ENCODE measurements at regions not wholly inside any gene's neighbourhood (a gene's known extent, or its start where the extent isn't known, plus 50 kb on each side); places are given as distances from the start of the nearest gene placed in this dataset.

GRCh38 chr5:103851091-103851490 lies 288.5 kb upstream of the NUDT12 start:
- no peaks in the 10 kb centered on the region for H3F3A ChIP-seq (ENCODE audit: insufficient read depth, low read length)
- H2AFZ ChIP-seq (ENCODE audit: low read length): no peak overlapping the region

GRCh38 chr5:103849934-103850333 lies 287.3 kb upstream of the NUDT12 start:
- H3K9ac ChIP-seq (ENCODE audit: low read length): no peak overlapping the region
- no peaks in the 10 kb centered on the region for H4K20me1 ChIP-seq (ENCODE audit: insufficient read depth, low read length)
- no peaks in the 10 kb centered on the region for H3K9me2 ChIP-seq (ENCODE audit: low read depth, low read length)
- no peaks in the 10 kb centered on the region for H3K27me3 ChIP-seq (ENCODE audit: insufficient read depth, low read length)
- H2AFZ ChIP-seq (ENCODE audit: low read length): no peak overlapping the region
- H3K4me1 ChIP-seq (ENCODE audit: insufficient read depth, low read length, severe bottlenecking): no peaks in the 10 kb centered on the region
- no peak overlapping the region for H3K27ac ChIP-seq (ENCODE audit: low read depth, low read length, poor library complexity, severe bottlenecking)
- no peaks in the 10 kb centered on the region for H3K9me3 ChIP-seq (ENCODE audit: low read length)
- no peak overlapping the region for H3K4me3 ChIP-seq (ENCODE audit: low read depth, low read length, poor library complexity, severe bottlenecking)
- H3K4me2 ChIP-seq (ENCODE audit: low read length): no peak overlapping the region
- TF ChIP-seq EZH2 (IDR thresholded peaks at IDR 0.05; ENCODE audit: borderline replicate concordance, low read length) (no peak), CTCF (IDR thresholded peaks at IDR 0.05; ENCODE audit: low read length) (no peak)
- H3F3A ChIP-seq (ENCODE audit: insufficient read depth, low read length): no peaks in the 10 kb centered on the region
- H3K36me3 ChIP-seq (ENCODE audit: insufficient read depth, low read length): no peaks in the 10 kb centered on the region
- H3K79me2 ChIP-seq (ENCODE audit: insufficient read depth, low read length): no peaks in the 10 kb centered on the region

More at GRCh38 chr5:103851091-103851490, 288.5 kb upstream of the NUDT12 start:
- Histone ChIP-seq H3K27ac (ENCODE audit: low read depth, low read length, poor library complexity, severe bottlenecking) (no peak overlapping the region), H3K4me1 (ENCODE audit: insufficient read depth, low read length, severe bottlenecking) (no peaks in the 10 kb centered on the region), H3K4me3 (ENCODE audit: low read depth, low read length, poor library complexity, severe bottlenecking) (no peak overlapping the region), H3K9me3 (ENCODE audit: low read length) (no peaks in the 10 kb centered on the region), H4K20me1 (ENCODE audit: insufficient read depth, low read length) (no peaks in the 10 kb centered on the region), H3K79me2 (ENCODE audit: insufficient read depth, low read length) (no peaks in the 10 kb centered on the region), H3K9me2 (ENCODE audit: low read depth, low read length) (no peaks in the 10 kb centered on the region), H3K9ac (ENCODE audit: low read length) (no peak overlapping the region), H3K36me3 (ENCODE audit: insufficient read depth, low read length) (no peaks in the 10 kb centered on the region), H3K27me3 (ENCODE audit: insufficient read depth, low read length) (no peaks in the 10 kb centered on the region), H3K4me2 (ENCODE audit: low read length) (no peak overlapping the region)
- TF ChIP-seq EZH2 (IDR thresholded peaks at IDR 0.05; ENCODE audit: borderline replicate concordance, low read length): no peak
- TF ChIP-seq CTCF (IDR thresholded peaks at IDR 0.05; ENCODE audit: low read length): no peak

- Histone ChIP-seq H3K4me3 (ENCODE audit: low read depth, low read length, poor library complexity, severe bottlenecking) (no peak overlapping the region), H3K9ac (ENCODE audit: low read length) (no peak overlapping the region), H3K79me2 (ENCODE audit: insufficient read depth, low read length) (no peaks in the 10 kb centered on the region), H3K9me2 (ENCODE audit: low read depth, low read length) (no peaks in the 10 kb centered on the region), H4K20me1 (ENCODE audit: insufficient read depth, low read length) (no peaks in the 10 kb centered on the region), H3K27ac (ENCODE audit: low read depth, low read length, poor library complexity, severe bottlenecking) (no peak overlapping the region), H3K4me2 (ENCODE audit: low read length) (no peak overlapping the region), H3K36me3 (ENCODE audit: insufficient read depth, low read length) (no peaks in the 10 kb centered on the region), H3K4me1 (ENCODE audit: insufficient read depth, low read length, severe bottlenecking) (no peaks in the 10 kb centered on the region), H3F3A (ENCODE audit: insufficient read depth, low read length) (no peaks in the 10 kb centered on the region), H2AFZ (ENCODE audit: low read length) (no peak overlapping the region), H3K9me3 (ENCODE audit: low read length) (no peaks in the 10 kb centered on the region), H3K27me3 (ENCODE audit: insufficient read depth, low read length) (no peaks in the 10 kb centered on the region)
- TF ChIP-seq CTCF (IDR thresholded peaks at IDR 0.05; ENCODE audit: low read length) (no peak), EZH2 (IDR thresholded peaks at IDR 0.05; ENCODE audit: borderline replicate concordance, low read length) (no peak)
Observed at GRCh38 chr5:103847060-103847459, 284.5 kb upstream of the NUDT12 start.
